PC-3 (cell line): ENCODE measurements at regions not wholly inside any gene's neighbourhood (a gene's known extent, or its start where the extent isn't known, plus 50 kb on each side); places are given as distances from the start of the nearest gene placed in this dataset.

Experiments
- ATAC-seq: fragments of 200-7000 bp; cut with Tn5 transposase; 2 replicates; pipeline ENCODE4 v1.9.1; 2020; ENCODE audit warnings: mild to moderate bottlenecking, moderate library complexity
- BruUV-seq: library from RNA; stranded (reverse); fragments of 400-500 nt; replicated peaks from 2 replicates; lab custom pipeline; 2021; lab: Mats Ljungman, UMichigan
- CTCF ChIA-PET: fragments of 300-600 bp; sonication (Branson Sonifier 250); formaldehyde crosslinking; loops from one replicate; lab custom pipeline; 2022; ENCODE audit warnings: antibody characterized with exemption; lab: Charles Lee
- POLR2A ChIA-PET: fragments of 300-600 bp; sonication (Branson Sonifier 250); formaldehyde crosslinking; loops from one replicate; lab custom pipeline; 2022; ENCODE audit warnings: antibody characterized with exemption; ENCODE audit not compliant: unreplicated experiment; lab: Charles Lee
- DNase-seq: peaks from one replicate; pipeline ENCODE4 v3.0.0-alpha.2; 2015
- H2AFZ ChIP-seq: fragments of 300-600 bp; sonication (generic); 2 replicates; pipeline ENCODE4 v1.6.0; 2016; ENCODE audit warnings: antibody characterized with exemption, low read length
- H3F3A ChIP-seq: fragments of 300-600 bp; sonication (generic); one replicate; pipeline ENCODE4 v1.6.0; 2017; ENCODE audit warnings: antibody characterized with exemption, low read length, control low read depth, mild to moderate bottlenecking; ENCODE audit not compliant: unreplicated experiment
- H3K27ac ChIP-seq: fragments of 300-600 bp; sonication (generic); 2 replicates; pipeline ENCODE4 v1.5.1; 2016; ENCODE audit warnings: mild to moderate bottlenecking, low read length
- H3K27me3 ChIP-seq: fragments of 300-600 bp; sonication (generic); 2 replicates; pipeline ENCODE4 v1.6.1; 2016; ENCODE audit warnings: low read length, mixed read lengths
- H3K36me3 ChIP-seq: fragments of 300-600 bp; sonication (generic); 2 replicates; pipeline ENCODE4 v1.6.1; 2016; ENCODE audit warnings: low read depth, mixed run types, low read length, mixed read lengths
- H3K4me1 ChIP-seq: fragments of 300-600 bp; sonication (generic); 2 replicates; pipeline ENCODE4 v1.5.1; 2016; ENCODE audit warnings: low read length; ENCODE audit not compliant: insufficient read depth
- H3K4me2 ChIP-seq: fragments of 300-600 bp; sonication (generic); 2 replicates; pipeline ENCODE4 v1.6.0; 2016; ENCODE audit warnings: low read length
- H3K4me3 ChIP-seq: fragments of 300-600 bp; sonication (generic); 2 replicates; pipeline ENCODE4 v1.5.1; 2016; ENCODE audit warnings: mild to moderate bottlenecking, low read length, mixed read lengths
- H3K79me2 ChIP-seq: fragments of 300-600 bp; sonication (generic); 2 replicates; pipeline ENCODE4 v1.6.1; 2017; ENCODE audit warnings: low read length, mixed read lengths
- H3K9ac ChIP-seq: fragments of 300-600 bp; sonication (generic); 2 replicates; pipeline ENCODE4 v1.6.0; 2016; ENCODE audit warnings: mild to moderate bottlenecking, low read length
- H3K9me2 ChIP-seq: fragments of 300-600 bp; sonication (generic); replicated peaks from 2 replicates; pipeline ENCODE4 v1.6.1; 2016; ENCODE audit warnings: mixed run types, low read length, mixed read lengths
- H3K9me3 ChIP-seq: fragments of 300-600 bp; sonication (generic); 2 replicates; pipeline ENCODE4 v1.6.1; 2016; ENCODE audit warnings: low read length, mixed read lengths
- H4K20me1 ChIP-seq: fragments of 300-600 bp; sonication (generic); 2 replicates; pipeline ENCODE4 v1.6.1; 2016; ENCODE audit warnings: low read length, mixed read lengths
- EZH2 ChIP-seq: fragments of 300-600 bp; sonication (generic); IDR thresholded peaks from one replicate; pipeline ENCODE4 v1.6.1; 2017; ENCODE audit warnings: antibody characterized with exemption, mild to moderate bottlenecking, low read length; ENCODE audit not compliant: unreplicated experiment
- EZH2phosphoT487 ChIP-seq: fragments of 300-600 bp; sonication (generic); IDR thresholded peaks from 2 replicates; pipeline ENCODE4 v1.6.1; 2018; ENCODE audit warnings: mild to moderate bottlenecking, antibody characterized with exemption, low read length, borderline replicate concordance
- intact Hi-C: fragments of 100-400 bp; cut with micrococcal nuclease; formaldehyde crosslinking; loops from 2 replicates; pipeline ENCODE4 v1.9.0; 2023
- TF ChIP-seq, protein P1 (sequence below): fragments of 300-600 bp; sonication (generic); conservative IDR thresholded peaks from 2 replicates; pipeline ENCODE4 v1.5.1; 2017; ENCODE audit warnings: antibody characterized with exemption, low read depth, mild to moderate bottlenecking, low read length

DNA sequence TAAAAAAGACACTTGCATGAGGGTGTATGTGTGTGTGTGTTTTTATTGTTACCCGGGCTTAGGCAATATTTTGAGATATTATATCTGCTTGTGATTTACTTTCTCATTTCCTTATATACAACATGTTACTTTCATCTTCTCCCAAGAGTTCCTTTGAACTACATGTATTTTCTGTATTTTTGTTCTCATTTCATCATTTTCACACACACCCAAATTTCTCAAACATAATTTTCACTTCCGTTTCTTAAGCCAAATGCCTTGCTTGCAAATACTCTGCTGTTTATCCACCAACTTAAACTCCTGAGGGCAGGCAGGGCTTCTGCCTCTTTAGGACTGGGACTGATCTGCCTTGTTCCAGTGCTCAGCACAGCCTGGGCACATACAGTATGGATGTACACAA is 69.3 kb upstream of the FYN start:
- Histone ChIP-seq H3K4me3 (no peak overlapping the region), H3K9me2 (no peaks in the 10 kb centered on the region), H3F3A (no peaks in the 10 kb centered on the region), H3K27ac (no peak overlapping the region), H3K9me3 (no peaks in the 10 kb centered on the region), H3K4me1 (peaks cover 8% of the 10 kb centered on the region), H3K27me3 (no peaks in the 10 kb centered on the region), H3K9ac (no peak overlapping the region), H3K79me2 (no peaks in the 10 kb centered on the region), H2AFZ (no peak overlapping the region), H3K36me3 (no peaks in the 10 kb centered on the region), H4K20me1 (no peaks in the 10 kb centered on the region), H3K4me2 (no peak overlapping the region)
- ChIA-PET CTCF (no interaction called here), POLR2A (no interaction called here)
- intact Hi-C loops: no loop called here
- BruUV-seq: no TSS peak
- DNase-seq (no peak), ATAC-seq (no peak)
- TF ChIP-seq, protein P1, sequence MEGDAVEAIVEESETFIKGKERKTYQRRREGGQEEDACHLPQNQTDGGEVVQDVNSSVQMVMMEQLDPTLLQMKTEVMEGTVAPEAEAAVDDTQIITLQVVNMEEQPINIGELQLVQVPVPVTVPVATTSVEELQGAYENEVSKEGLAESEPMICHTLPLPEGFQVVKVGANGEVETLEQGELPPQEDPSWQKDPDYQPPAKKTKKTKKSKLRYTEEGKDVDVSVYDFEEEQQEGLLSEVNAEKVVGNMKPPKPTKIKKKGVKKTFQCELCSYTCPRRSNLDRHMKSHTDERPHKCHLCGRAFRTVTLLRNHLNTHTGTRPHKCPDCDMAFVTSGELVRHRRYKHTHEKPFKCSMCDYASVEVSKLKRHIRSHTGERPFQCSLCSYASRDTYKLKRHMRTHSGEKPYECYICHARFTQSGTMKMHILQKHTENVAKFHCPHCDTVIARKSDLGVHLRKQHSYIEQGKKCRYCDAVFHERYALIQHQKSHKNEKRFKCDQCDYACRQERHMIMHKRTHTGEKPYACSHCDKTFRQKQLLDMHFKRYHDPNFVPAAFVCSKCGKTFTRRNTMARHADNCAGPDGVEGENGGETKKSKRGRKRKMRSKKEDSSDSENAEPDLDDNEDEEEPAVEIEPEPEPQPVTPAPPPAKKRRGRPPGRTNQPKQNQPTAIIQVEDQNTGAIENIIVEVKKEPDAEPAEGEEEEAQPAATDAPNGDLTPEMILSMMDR: no peak
- TF ChIP-seq EZH2 (no peak), EZH2phosphoT487 (no peak)

DNA sequence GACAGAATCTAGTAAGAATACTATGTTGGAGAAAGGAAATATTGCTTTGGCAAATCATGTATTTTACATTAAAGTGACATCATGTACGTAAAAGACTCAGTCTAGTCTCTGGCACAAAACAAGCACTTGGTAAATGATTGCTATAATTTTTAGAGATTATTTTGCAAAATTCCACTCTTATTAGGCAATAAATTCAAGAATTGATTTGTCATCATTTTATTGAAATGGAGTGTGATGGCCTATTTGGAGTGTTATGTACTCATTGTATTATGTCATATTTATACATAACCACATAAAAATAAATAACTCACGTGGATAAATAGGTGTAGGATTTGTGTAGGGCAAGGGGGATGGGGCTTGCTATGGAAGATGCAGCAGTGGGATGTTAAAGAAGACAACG is 70.0 kb upstream of the FYN start:
- POLR2A ChIA-PET: no interaction called here
- H4K20me1 ChIP-seq: no peaks in the 10 kb centered on the region

DNA sequence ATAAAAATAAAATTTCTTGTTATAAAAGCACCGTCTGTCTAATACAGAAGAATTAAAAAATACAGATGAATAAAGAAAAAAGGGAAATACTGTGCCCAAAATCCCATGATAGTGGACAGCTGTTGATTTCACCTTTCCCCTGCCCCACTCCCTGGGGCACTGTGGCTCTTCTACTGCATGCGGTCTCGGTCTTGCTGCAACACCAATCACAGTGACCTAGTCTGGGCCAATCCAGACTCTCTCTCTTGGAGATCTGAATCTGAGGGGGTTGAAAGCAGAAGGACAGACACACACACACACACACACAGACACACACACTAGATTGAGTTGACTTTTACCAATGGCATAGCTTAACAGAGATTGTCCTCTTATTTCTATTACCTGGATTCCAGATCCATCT is 70.5 kb upstream of the FYN start:
- intact Hi-C loops: no loop called here
- Histone ChIP-seq H3K4me1 (peaks cover 4% of the 10 kb centered on the region), H3K27me3 (no peaks in the 10 kb centered on the region), H3F3A (no peaks in the 10 kb centered on the region), H3K9me2 (no peaks in the 10 kb centered on the region), H3K4me3 (no peak overlapping the region), H3K4me2 (no peak overlapping the region), H3K9ac (no peak overlapping the region), H3K27ac (no peak overlapping the region), H4K20me1 (no peaks in the 10 kb centered on the region), H3K36me3 (no peaks in the 10 kb centered on the region), H2AFZ (no peak overlapping the region), H3K9me3 (no peaks in the 10 kb centered on the region), H3K79me2 (no peaks in the 10 kb centered on the region)
- POLR2A ChIA-PET: no interaction called here
- TF ChIP-seq EZH2phosphoT487 (no peak), EZH2 (no peak)
- TF ChIP-seq, protein P1: no peak
- BruUV-seq: no TSS peak
- DNase-seq (no peak), ATAC-seq (no peak)
- CTCF ChIA-PET: no interaction called here

More for the DNA sequence above, 70.0 kb upstream of the FYN start:
- intact Hi-C loops: no loop called here
- TF ChIP-seq, protein P1: no peak
- TF ChIP-seq EZH2phosphoT487: no peak
- TF ChIP-seq EZH2: no peak
- Histone ChIP-seq H3K27me3 (no peaks in the 10 kb centered on the region), H3K4me2 (no peak overlapping the region), H3K4me3 (no peak overlapping the region), H3K9ac (no peak overlapping the region), H3K9me2 (no peaks in the 10 kb centered on the region), H3K36me3 (no peaks in the 10 kb centered on the region), H2AFZ (no peak overlapping the region), H3K79me2 (no peaks in the 10 kb centered on the region), H3K9me3 (no peaks in the 10 kb centered on the region), H3F3A (no peaks in the 10 kb centered on the region), H3K27ac (no peak overlapping the region), H3K4me1 (peaks cover 8% of the 10 kb centered on the region)
- no peak for ATAC-seq
- CTCF ChIA-PET: no interaction called here
- no peak for DNase-seq
- no TSS peak for BruUV-seq
